GM11168 (cell line): ENCODE measurements at regions not wholly inside any gene's neighbourhood (a gene's known extent, or its start where the extent isn't known, plus 50 kb on each side); places are given as distances from the start of the nearest gene placed in this dataset.
"Not testable (repeated sequence)": the region's sequence is repeated elsewhere in the genome, so short reads cannot be mapped to it uniquely, and the experiment has no call there.

Experiments used
- in situ Hi-C: fragments of 300-500 bp; cut with MboI; formaldehyde crosslinking; loops from one replicate; pipeline ENCODE4 v1.12.0; 2022; ENCODE audit warnings: low sequenced_read_pairs; ENCODE audit not compliant: unreplicated experiment

GRCh38 chr22:49455595-49455994, 372.1 kb downstream of the BRD1 start:
- in situ Hi-C loops = no loop called here

GRCh38 chr22:49454726-49455125, 372.9 kb downstream of the BRD1 start:
- in situ Hi-C loops = no loop called here

GRCh38 chr22:49453771-49454170, 373.9 kb downstream of the BRD1 start:
- in situ Hi-C loops = no loop called here

DNA sequence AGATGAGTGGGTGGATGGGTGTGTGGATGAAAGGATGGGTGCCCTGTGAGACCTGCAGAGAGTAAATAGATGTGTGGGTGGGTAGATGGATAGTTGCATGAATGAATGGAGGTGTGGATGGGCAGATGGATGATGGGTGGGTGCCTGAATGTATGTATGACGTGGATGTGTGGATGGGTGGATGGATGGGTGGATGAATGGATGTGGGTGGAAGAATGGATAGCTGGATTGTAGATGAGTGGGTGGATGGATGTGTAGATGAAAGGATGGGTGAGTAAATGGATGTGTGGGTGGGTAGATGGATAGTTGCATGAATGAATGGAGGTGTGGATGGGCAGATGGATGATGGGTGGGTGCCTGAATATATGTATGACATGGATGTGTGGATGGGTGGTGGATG, 374.7 kb downstream of the BRD1 start:
- in situ Hi-C loops = not testable (repeated sequence)

DNA sequence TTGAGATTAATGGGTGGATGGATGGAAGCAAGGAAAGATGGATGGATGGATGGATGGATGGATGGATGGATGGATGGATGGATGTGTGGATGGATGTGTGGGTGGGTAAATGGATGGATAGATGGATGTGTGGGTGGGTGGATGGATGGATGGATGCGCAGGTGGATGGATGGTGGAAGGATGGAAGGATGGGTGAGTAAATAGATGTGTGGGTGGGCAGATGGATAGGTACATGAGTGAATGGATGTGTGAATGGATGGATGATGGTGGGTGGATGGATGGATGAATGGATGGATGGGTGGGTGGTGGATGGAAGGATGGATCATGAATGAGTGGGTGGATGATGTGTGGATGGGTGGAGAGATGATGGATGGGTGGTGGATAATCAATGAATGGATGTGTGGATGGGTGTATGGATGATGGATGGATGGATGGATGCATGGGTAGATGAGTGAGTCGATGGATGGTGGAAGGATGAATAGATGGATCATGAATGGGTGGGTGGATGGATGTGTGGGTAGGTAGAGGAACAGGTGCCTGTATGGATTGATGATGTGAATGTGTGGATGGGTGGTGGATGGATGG, 375.2 kb downstream of the BRD1 start:
- in situ Hi-C loops = no loop called here

- in situ Hi-C loops = no loop called here
These were observed 376.4 kb downstream of the BRD1 start for GRCh38 chr22:49451070-49451840.

DNA sequence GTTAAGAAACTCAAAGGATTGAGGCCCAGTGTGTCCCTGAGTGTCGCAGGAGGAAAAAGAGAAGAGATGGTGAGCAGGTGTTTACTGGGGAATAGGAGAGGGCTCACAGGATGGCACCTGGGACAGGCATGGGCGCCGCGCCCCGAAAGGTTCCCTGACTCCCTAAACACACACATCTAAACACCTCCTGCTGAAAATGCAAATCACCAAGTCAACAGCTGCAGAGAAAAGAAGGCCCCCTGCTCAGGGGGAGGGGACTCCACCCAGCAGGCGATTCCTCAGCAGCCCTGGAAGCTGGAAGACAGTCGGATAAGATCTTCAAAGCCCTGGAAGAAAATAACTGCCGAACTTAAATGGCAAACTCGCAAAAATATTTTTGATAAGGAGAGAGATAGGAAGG, 377.2 kb downstream of the BRD1 start:
- in situ Hi-C loops = no loop called here

DNA sequence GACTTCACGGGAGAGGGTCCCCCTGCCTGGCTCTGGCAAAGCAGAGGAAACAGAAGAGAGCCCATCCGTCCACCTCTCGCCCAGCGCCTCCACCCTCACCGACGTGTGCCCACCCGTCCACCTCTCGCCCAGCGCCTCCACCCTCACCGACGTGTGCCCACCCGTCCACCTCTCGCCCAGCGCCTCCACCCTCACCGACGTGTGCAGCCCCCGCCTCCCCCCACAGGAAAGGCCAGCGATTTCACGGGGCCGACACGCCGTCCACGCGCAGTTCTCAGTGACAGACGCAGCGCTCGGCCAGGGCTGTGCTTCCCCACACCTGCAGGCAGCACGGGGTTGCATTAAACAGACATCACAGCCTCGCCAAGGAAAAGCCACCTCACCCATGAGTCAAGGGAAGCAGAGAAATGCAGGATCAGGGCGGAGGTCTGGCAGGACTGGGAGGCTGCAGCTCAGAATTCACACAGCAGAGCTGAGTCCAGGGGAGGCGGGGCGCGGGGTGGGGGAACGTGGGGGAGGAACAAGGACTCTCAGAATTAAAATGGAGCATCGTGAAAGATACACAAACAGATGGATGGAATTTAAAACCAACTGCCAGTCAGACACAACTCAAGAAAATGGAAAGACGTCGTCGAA, 377.7 kb downstream of the BRD1 start:
- in situ Hi-C loops = no loop called here

DNA sequence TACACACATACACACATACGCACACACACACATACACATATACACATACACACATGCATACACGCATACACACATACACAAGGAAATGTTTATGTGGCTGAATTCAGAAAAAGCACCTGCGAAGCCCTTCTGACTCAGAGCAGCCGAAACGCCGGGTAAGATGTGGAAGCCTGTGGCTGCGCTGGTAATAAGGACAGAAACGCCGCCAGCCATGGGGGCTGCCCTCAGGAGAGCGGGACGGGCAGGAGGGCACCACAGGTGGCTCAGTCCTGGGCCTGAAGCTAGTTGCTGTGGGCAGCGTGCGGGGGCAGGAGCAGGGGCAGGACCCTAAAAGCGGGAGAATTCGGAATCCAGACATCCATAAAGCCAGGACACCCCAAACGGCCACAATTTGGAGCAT, 378.3 kb downstream of the BRD1 start:
- in situ Hi-C loops = no loop called here

DNA sequence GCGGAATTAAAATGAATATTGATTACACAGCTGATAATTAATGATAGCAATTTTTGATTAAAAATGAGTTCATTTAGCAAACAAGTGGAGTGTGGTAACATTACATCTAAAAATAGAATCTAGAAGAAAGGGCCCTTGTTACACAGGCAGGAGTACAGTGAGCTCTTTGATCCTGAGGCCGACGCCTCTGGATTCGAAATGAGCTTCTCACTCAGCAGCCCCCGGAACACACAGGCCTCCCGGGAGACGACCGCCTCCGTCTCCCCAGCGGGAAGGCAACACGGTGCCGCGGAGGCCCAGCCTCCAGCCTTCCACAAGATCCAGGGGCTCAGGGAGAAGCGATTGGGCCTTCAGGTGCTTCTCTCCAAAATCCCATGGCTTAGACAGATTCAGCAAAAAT, 379.1 kb downstream of the BRD1 start:
- in situ Hi-C loops = no loop called here

GRCh38 chr22:49447837-49448236, 379.8 kb downstream of the BRD1 start:
- in situ Hi-C loops = no loop called here

DNA sequence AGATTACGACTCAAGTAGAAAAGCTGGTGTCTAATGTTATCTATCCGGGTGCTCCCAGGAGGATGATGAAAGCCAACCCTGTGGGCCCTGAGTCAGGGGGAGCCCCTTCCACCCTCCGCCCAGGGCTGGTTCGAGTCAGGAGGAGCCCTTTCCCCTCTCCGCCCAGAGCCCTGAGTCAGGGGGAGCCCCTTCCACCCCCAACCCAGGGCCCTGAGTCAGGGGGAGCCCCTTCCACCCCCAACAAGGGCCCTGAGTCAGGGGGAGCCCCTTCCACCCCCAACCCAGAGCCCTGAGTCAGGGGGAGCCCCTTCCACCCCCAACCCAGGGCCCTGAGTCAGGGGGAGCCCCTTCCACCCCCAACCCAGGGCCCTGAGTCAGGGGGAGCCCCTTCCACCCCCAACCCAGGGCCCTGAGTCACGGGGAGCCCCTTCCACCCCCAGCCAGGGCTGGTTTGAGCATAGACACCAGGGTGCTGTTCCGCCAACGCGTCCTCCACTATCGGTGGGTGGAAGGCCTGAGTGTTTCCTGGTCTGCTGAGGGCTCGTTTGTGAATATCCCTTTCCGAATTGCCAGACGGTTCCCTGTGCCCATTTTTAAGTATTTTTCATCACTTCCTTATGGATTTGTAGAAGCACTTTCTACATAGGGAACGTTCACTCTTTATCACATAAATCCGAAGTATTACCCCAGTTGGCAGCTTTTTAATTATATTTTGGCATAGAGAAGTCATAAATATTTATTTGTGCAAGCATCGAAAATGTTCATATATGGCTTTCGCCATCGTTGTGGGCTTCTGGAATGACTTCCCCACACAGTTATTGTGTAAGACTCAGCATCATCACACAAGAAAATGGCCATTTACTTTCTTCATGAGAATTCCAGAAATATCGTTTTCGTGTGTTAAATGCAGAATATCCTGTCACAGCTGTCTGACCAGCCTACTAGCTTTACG, 380.6 kb downstream of the BRD1 start:
- in situ Hi-C loops = no loop called here

GRCh38 chr22:49446145-49446758, 381.4 kb downstream of the BRD1 start:
- in situ Hi-C loops = no loop called here

GRCh38 chr22:49444781-49445180, 382.9 kb downstream of the BRD1 start:
- in situ Hi-C loops = no loop called here

DNA sequence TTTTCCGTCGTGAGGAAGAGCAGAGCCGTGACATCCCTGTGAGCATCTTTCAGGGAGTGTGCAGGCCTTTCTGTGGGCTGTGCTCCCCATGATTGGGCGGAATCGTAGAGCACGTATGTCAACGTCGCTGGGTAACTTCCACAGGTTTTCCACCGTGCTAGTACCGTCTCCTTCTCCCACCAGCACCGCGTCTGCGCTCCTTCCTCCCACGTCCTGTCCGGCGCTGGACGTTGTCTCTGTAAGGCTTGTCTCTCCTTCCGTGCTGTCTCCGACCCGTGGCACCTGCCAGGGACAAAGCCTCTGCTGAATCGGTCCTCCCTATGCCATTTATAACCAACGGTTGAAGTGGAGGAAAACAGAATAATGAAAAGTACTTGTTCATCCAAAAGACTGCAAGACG, 386.7 kb downstream of the BRD1 start:
- in situ Hi-C loops = no loop called here

GRCh38 chr22:49439373-49439772, 388.3 kb downstream of the BRD1 start:
- in situ Hi-C loops = no loop called here

- in situ Hi-C loops = no loop called here
These were observed 389.7 kb downstream of the BRD1 start for GRCh38 chr22:49437956-49438355.

- in situ Hi-C loops = no loop called here
These were observed 390.3 kb downstream of the BRD1 start for GRCh38 chr22:49437356-49437755.

DNA sequence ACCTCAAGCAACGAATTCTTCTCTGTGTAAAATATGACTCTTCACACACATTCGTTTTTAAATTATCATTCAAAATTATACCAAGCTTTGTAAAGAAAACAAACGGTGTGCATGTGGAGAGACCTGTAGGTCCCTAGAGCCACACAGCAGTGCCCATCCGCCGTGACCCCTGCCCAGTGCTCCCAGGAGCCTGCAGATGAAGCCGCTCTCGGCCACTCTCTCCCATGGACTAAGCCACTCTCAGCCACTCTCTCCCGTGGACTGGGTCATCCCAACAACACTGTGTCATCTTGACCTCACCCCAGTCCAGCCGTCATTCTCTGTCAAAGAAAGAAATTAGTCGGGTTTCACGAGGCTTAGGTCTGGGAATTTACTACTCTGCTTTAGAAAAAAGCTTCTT, 391.6 kb downstream of the BRD1 start:
- in situ Hi-C loops = no loop called here

GRCh38 chr22:49435596-49435995, 392.1 kb downstream of the BRD1 start:
- in situ Hi-C loops = no loop called here
